SJSA1 (cell line): ENCODE measurements at regions not wholly inside any gene's neighbourhood (a gene's known extent, or its start where the extent isn't known, plus 50 kb on each side); places are given as distances from the start of the nearest gene placed in this dataset.

Experiments used
- DNase-seq, 2 experiments: peaks; one replicate each; pipeline ENCODE4 v3.0.0-alpha.2; 2015 to 2020; ENCODE audit warnings: low spot score in 2 of 2, low read depth in 1 of 2
- H3K27ac ChIP-seq: fragments of 250-450 bp; sonication (Bioruptor Pico); 2 replicates; pipeline ENCODE4 v1.5.1; 2020; ENCODE audit warnings: mild to moderate bottlenecking, moderate library complexity
- H3K27me3 ChIP-seq: fragments of 250-450 bp; sonication (Bioruptor Pico); replicated peaks from 2 replicates; pipeline ENCODE4 v1.5.1; 2020; ENCODE audit warnings: mild to moderate bottlenecking, moderate library complexity
- H3K36me3 ChIP-seq: fragments of 250-450 bp; sonication (Bioruptor Pico); 2 replicates; pipeline ENCODE4 v1.5.1; 2020; ENCODE audit warnings: mild to moderate bottlenecking
- H3K4me1 ChIP-seq: fragments of 250-450 bp; sonication (Bioruptor Pico); replicated peaks from 2 replicates; pipeline ENCODE4 v1.6.1; 2021; ENCODE audit warnings: mild to moderate bottlenecking
- H3K4me3 ChIP-seq: fragments of 250-450 bp; sonication (Bioruptor Pico); 2 replicates; pipeline ENCODE4 v1.5.1; 2020; ENCODE audit warnings: mild to moderate bottlenecking
- H3K9me3 ChIP-seq: fragments of 250-450 bp; sonication (Bioruptor Pico); replicated peaks from 2 replicates; pipeline ENCODE4 v1.5.1; 2020; ENCODE audit warnings: mild to moderate bottlenecking

GRCh38 chr5:84642324-84642723 is 257.6 kb upstream of the EDIL3 start:
- Histone ChIP-seq H3K4me3 (no peak overlapping the region), H3K9me3 (no peaks in the 10 kb centered on the region), H3K27ac (peak overlapping the region; percentile 27; the same call in 1 of the 2 replicates), H3K36me3 (no peaks in the 10 kb centered on the region), H3K27me3 (no peaks in the 10 kb centered on the region), H3K4me1 (peaks cover 10% of the 10 kb centered on the region)
- no peak for DNase-seq

GRCh38 chr5:84637662-84638375 is 253.1 kb upstream of the EDIL3 start:
- no peak overlapping the region for H3K27ac ChIP-seq
- no peaks in the 10 kb centered on the region for H3K36me3 ChIP-seq
- H3K27me3 ChIP-seq, result no peaks in the 10 kb centered on the region
- peaks cover 6% of the 10 kb centered on the region for H3K4me1 ChIP-seq
- no peaks in the 10 kb centered on the region for H3K9me3 ChIP-seq
- DNase-seq, result no peak
- no peak overlapping the region for H3K4me3 ChIP-seq

DNA sequence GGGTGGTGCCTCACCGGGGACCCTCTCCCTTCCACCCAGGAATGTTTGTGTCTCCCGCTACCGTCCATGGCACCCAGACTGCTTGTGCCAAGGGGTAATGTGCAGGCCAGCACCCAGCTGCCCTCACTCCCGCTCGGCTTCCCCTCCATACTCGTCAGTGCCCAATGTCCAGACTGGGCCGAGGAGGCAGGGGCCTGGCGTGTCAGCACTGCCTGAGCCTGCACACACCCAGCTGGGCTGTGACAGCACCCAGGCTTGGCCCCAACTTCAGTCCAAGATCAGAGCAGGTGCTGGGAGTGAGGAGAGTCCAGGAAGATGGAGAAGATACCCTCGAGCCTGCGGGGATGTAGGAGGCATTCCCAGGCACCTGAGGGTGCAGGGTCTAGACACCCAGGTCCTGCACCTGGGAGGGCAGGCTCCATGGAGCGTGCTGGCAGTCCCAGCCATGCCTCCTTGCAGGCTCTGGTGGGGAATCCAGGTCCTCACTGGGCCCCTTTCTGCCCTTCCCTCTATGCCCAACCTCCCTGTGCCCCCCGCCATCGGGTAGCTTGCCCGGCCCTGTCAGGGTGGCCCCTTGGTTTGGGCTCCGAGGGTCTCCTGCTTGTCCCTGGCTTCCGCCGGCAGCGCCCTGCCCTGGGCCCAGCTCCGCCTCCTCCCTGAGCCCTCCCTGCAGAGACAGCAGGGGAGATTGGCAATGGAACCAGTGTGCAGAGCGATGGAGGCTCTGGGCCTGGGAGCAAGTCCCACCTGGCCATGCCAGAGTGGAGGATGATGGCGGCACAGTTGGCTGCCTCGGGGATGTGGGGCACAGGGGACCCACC is 250.8 kb upstream of the EDIL3 start:
- DNase-seq, result no peak
- no peaks in the 10 kb centered on the region for H3K36me3 ChIP-seq
- H3K27ac ChIP-seq, result no peak overlapping the region

DNA sequence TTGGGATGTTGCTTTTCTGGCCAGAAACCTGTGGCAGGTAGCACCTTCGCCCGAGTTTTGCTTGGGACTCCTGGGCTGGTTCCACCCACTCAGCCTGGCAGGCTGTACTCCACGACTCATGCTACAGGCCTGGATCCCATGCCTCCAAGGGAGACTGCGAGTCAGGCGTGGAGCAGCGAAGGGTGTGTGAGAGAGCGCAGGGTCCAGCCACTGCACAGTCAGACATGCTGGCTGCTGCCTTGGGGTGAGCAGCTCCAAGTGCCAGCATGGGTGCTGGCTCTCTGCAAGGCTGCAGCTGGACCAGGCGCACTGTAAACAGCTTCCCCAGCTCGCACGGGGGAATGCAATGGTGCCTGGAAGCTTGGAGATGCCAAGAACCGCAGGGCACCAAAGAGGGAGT is 249.6 kb upstream of the EDIL3 start:
- Histone ChIP-seq H3K4me1 (no peaks in the 10 kb centered on the region), H3K27ac (no peak overlapping the region), H3K9me3 (no peaks in the 10 kb centered on the region), H3K27me3 (no peaks in the 10 kb centered on the region), H3K4me3 (no peak overlapping the region), H3K36me3 (no peaks in the 10 kb centered on the region)
- no peak for DNase-seq

More for the DNA sequence above, 250.8 kb upstream of the EDIL3 start:
- no peak overlapping the region for H3K4me3 ChIP-seq
- H3K27me3 ChIP-seq, result no peaks in the 10 kb centered on the region
- H3K4me1 ChIP-seq, result no peaks in the 10 kb centered on the region
- H3K9me3 ChIP-seq, result no peaks in the 10 kb centered on the region

DNA sequence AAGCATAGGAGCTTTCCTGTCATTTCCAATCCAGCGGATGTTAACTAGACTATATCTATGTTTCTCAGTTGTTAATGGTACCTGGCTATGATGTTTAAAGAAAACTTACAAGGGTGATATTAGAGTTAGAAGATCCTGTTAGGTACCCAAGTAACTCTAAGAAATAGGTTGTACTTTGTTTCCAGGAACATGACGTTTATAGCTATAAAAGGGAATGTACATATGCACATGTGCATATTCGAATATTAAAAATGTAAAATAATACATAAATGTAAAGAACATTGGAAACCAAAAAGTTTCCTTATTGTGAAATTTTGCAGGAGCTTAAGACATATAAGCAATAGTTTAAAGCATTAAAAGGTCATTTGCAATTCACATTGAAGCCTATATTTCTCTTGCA is 247.7 kb upstream of the EDIL3 start:
- no peak overlapping the region for H3K27ac ChIP-seq
- no peak overlapping the region for H3K4me3 ChIP-seq
- no peaks in the 10 kb centered on the region for H3K36me3 ChIP-seq
- no peaks in the 10 kb centered on the region for H3K27me3 ChIP-seq
- DNase-seq, result no peak
- no peaks in the 10 kb centered on the region for H3K4me1 ChIP-seq
- H3K9me3 ChIP-seq, result no peaks in the 10 kb centered on the region

- H3K9me3 ChIP-seq, result no peaks in the 10 kb centered on the region
- H3K36me3 ChIP-seq, result no peaks in the 10 kb centered on the region
- H3K4me1 ChIP-seq, result no peaks in the 10 kb centered on the region
- H3K4me3 ChIP-seq, result no peak overlapping the region
- no peak for DNase-seq
- no peak overlapping the region for H3K27ac ChIP-seq
- H3K27me3 ChIP-seq, result no peaks in the 10 kb centered on the region
These were observed 244.2 kb upstream of the EDIL3 start for GRCh38 chr5:84628918-84629317.

DNA sequence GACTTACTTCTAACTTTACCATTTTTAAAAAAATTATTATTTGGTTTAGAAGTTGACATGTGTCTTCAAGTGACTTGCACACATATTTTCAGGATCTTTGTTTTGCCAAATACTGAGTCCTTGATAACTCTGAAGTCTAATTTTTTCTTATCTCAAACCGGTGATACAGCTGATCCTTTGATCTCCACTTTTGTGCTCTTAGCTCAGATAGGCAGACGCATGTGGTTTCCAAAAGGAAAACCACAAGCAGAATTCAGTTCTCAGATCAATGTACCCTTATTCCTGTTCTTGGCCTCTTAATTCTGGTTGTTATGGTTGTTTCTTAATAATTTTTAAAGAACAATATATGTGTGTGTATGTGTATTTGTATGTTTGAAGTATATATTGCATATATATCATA is 238.3 kb upstream of the EDIL3 start:
- no peaks in the 10 kb centered on the region for H3K27me3 ChIP-seq
- no peaks in the 10 kb centered on the region for H3K36me3 ChIP-seq
- no peak for DNase-seq
- no peak overlapping the region for H3K27ac ChIP-seq
- no peaks in the 10 kb centered on the region for H3K4me1 ChIP-seq
- no peak overlapping the region for H3K4me3 ChIP-seq
- no peaks in the 10 kb centered on the region for H3K9me3 ChIP-seq

DNA sequence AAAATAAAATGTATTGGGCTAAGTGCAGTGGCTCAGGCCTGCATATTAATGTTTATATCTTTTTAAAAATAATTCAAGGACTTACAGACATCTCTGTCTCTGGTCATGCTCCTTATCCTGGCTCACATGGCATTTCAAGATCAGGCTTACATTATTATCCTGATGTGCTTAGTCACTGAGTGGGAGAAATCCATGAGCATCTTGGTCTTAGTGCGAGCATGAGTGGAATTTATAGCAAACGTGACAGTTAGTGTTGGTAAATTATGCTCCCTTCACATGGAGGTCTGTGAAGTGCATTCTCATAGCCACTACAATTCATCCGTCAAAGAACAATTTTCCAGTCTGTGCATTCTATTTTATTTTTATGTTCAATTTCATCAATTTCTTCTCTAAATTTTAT is 237.8 kb upstream of the EDIL3 start:
- Histone ChIP-seq H3K4me3 (no peak overlapping the region), H3K36me3 (no peaks in the 10 kb centered on the region), H3K4me1 (no peaks in the 10 kb centered on the region), H3K27ac (no peak overlapping the region), H3K27me3 (no peaks in the 10 kb centered on the region), H3K9me3 (no peaks in the 10 kb centered on the region)
- no peak for DNase-seq

DNA sequence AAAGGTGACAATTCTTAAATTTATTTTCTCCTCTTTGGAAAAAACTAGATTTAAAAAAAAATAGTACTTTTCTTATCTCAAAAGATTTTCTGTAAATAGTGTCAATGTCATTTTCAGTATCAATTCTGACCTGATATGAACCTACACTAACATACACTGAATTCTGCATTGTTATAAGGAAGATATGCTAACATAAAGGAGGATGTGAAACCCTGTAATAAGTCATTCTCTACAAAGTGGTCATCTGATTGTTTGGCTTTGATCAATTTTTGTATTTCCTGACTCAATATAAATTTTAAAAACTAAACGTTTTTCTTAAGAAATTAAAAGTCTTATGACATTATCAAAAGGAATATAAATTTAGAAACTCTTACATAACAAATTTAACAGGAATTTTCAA is 233.6 kb upstream of the EDIL3 start:
- H3K4me3 ChIP-seq, result no peak overlapping the region
- H3K36me3 ChIP-seq, result no peaks in the 10 kb centered on the region
- H3K27me3 ChIP-seq, result no peaks in the 10 kb centered on the region
- no peaks in the 10 kb centered on the region for H3K9me3 ChIP-seq
- DNase-seq, result no peak
- H3K4me1 ChIP-seq, result no peaks in the 10 kb centered on the region
- H3K27ac ChIP-seq, result no peak overlapping the region

DNA sequence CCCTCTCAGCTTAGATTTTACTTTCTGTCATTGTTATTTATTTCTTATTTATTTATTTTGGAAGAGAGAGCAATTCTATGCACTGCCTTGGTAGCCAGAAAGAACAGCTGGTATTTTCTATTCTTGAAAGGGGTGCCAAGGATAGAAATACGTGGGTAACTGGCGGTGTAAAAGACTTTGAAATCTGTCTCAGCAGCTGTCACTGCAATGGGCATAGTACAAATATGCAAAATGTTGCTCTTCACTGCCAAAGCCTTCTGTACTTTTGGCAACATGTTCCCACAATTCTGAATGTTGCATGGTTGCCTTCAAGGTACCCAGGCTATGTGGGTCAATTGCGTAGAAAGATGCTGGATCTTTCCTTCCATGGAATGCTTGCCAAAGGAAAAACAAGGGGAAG is 230.2 kb upstream of the EDIL3 start:
- Histone ChIP-seq H3K36me3 (no peaks in the 10 kb centered on the region), H3K9me3 (no peaks in the 10 kb centered on the region), H3K27ac (no peak overlapping the region), H3K27me3 (no peaks in the 10 kb centered on the region), H3K4me3 (no peak overlapping the region), H3K4me1 (no peaks in the 10 kb centered on the region)
- no peak for DNase-seq

DNA sequence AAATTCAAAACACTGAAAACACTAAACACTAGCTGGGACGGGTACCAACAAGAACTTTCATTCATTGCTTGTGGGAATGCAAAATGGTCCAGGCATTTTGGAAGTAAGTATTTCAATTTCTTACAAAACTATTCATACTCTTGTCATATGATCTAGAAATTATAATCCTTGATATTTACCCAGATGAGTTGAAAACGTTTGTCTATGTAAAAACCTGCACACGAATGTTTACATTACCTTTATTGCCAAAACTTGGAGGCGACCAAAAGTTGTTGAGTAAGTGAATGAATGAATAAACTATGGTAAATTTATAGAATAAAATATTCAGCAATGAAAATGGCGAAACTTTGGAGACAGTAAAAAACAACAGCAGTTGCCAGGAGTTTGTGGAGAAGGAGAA is 222.1 kb upstream of the EDIL3 start:
- no peaks in the 10 kb centered on the region for H3K27me3 ChIP-seq
- DNase-seq, result no peak
- H3K4me3 ChIP-seq, result no peak overlapping the region
- H3K9me3 ChIP-seq, result no peaks in the 10 kb centered on the region
- no peak overlapping the region for H3K27ac ChIP-seq
- no peaks in the 10 kb centered on the region for H3K36me3 ChIP-seq
- no peaks in the 10 kb centered on the region for H3K4me1 ChIP-seq

DNA sequence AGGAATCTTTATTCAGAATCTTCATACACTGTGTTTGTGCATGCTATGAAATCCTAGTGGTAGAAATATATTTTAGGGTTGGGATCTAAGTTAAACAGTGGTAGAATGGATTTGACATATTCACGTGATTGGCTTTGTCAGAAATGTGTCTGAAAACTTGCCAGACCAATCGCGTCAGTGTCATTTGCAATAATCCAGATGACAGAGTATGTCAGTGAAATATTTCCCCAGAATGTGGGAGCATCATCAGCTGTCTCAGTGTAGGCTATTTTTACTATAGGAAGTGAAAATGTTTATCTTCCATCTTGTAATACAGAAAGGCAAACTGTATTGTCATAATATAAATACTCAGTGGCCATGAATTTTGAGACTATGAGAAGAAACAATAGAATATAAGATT is 220.6 kb upstream of the EDIL3 start:
- DNase-seq, result no peak
- Histone ChIP-seq H3K4me3 (no peak overlapping the region), H3K4me1 (no peaks in the 10 kb centered on the region)

DNA sequence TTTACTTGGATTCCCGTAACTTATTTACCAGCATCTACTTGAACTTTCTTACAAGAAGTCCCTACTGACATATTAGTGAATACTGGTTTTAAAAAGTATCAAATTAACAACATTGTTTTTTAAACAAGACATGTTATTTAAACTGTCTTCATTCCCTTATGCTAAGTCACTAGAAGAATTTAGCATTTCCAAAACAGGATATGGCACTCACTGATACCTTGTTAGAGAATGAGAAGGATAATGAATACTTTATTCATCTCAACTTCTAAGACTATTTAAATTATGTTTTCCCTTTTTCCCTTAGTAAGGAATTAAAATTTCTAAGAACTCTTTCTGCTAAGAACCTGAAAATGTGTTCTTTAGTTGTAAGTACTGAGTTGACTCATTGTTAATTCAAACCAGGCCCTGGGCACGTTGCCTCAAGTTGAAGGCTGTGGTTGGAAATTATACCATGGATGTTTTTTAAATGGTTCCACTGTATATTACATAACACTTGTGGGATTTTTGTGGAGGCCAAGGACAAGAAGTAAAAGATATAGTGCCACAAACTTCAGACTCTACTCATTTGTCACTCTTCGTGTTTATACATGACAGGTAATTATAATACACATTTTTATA is 219.0 kb upstream of the EDIL3 start:
- Histone ChIP-seq H3K4me1 (no peaks in the 10 kb centered on the region), H3K27ac (no peak overlapping the region), H3K27me3 (no peaks in the 10 kb centered on the region), H3K9me3 (no peaks in the 10 kb centered on the region), H3K36me3 (no peaks in the 10 kb centered on the region), H3K4me3 (no peak overlapping the region)
- DNase-seq, result peak in 1 of 2 experiments; percentile 24

More for the DNA sequence above, 220.6 kb upstream of the EDIL3 start:
- Histone ChIP-seq H3K27ac (no peak overlapping the region), H3K27me3 (no peaks in the 10 kb centered on the region), H3K36me3 (no peaks in the 10 kb centered on the region), H3K9me3 (no peaks in the 10 kb centered on the region)

DNA sequence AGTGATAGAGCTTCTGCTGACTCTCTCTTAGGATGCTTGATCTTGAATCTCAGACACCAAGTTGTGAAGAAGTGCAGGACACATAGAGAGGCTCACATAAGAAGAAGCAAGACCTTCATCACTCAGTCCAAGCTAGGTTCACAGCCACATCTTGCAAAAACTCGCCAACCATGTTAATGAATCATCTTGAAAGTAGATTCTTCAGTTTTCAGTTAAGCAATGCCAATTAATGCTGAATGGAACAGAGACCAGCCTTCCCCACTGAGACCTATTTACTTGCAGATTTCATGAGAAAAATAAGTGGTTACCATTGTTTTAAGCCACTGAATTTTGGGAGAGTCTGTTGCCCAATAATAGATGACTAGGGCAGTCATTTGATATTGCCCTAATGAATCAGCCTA is 217.7 kb upstream of the EDIL3 start:
- DNase-seq, result no peak
- Histone ChIP-seq H3K27ac (no peak overlapping the region), H3K4me1 (no peaks in the 10 kb centered on the region), H3K4me3 (no peak overlapping the region), H3K36me3 (no peaks in the 10 kb centered on the region), H3K27me3 (no peaks in the 10 kb centered on the region), H3K9me3 (no peaks in the 10 kb centered on the region)
